Trophoblast cell (in vitro differentiated cells and primary cell): ENCODE measurements at regions not wholly inside any gene's neighbourhood (a gene's known extent, or its start where the extent isn't known, plus 50 kb on each side); places are given as distances from the start of the nearest gene placed in this dataset.

Experiments
- DNase-seq, 2 donors: peaks; one replicate each; pipeline ENCODE4 v3.0.0-alpha.2; 2016
- H2AFZ ChIP-seq: 2 replicates; pipeline ENCODE4 v1.6.1; 2013; ENCODE audit warnings: low read length, moderate library complexity, mild to moderate bottlenecking; ENCODE audit not compliant: insufficient read depth, poor library complexity
- H2AK5ac ChIP-seq: 2 replicates; pipeline ENCODE4 v1.6.1; 2013; ENCODE audit warnings: mild to moderate bottlenecking, low read length
- H2BK120ac ChIP-seq: 2 replicates; pipeline ENCODE4 v1.6.1; 2013; ENCODE audit warnings: low read length, mild to moderate bottlenecking, moderate library complexity; ENCODE audit not compliant: insufficient read depth, poor library complexity
- H2BK12ac ChIP-seq: 2 replicates; pipeline ENCODE4 v1.6.1; 2013; ENCODE audit warnings: mild to moderate bottlenecking, low read length, moderate library complexity
- H2BK5ac ChIP-seq: 2 replicates; pipeline ENCODE4 v1.6.1; 2013; ENCODE audit warnings: low read length, low read depth, moderate library complexity, mild to moderate bottlenecking; ENCODE audit not compliant: poor library complexity
- H3K14ac ChIP-seq: 2 replicates; pipeline ENCODE4 v1.6.1; 2013; ENCODE audit warnings: mild to moderate bottlenecking, low read length
- H3K18ac ChIP-seq: 2 replicates; pipeline ENCODE4 v1.6.1; 2013; ENCODE audit warnings: mild to moderate bottlenecking, low read length
- H3K23ac ChIP-seq: 2 replicates; pipeline ENCODE4 v1.6.1; 2013; ENCODE audit warnings: low read length
- H3K27ac ChIP-seq: 2 replicates; pipeline ENCODE4 v1.5.1; 2013; ENCODE audit warnings: low read depth, mild to moderate bottlenecking, inconsistent platforms, low read length, moderate library complexity
- H3K27me3 ChIP-seq: 2 replicates; pipeline ENCODE4 v1.6.1; 2013; ENCODE audit warnings: inconsistent platforms, mild to moderate bottlenecking, low read length, moderate library complexity; ENCODE audit not compliant: insufficient read depth
- H3K36me3 ChIP-seq, 2 experiments: 1 replicate in 1 of 2; 2 replicates in 1 of 2; pipeline ENCODE4 v1.6.1; 2013; ENCODE audit warnings: low read length in 2 of 2, mild to moderate bottlenecking in 2 of 2, moderate library complexity in 1 of 2; ENCODE audit not compliant: insufficient read depth in 2 of 2, control insufficient read depth in 1 of 2
- H3K4ac ChIP-seq: 2 replicates; pipeline ENCODE4 v1.6.1; 2013; ENCODE audit warnings: low read depth, mild to moderate bottlenecking, low read length, moderate library complexity
- H3K4me1 ChIP-seq, 2 experiments: 1 replicate in 1 of 2; 2 replicates in 1 of 2; pipeline ENCODE4 v1.6.1; 2013; ENCODE audit warnings: low read length in 2 of 2, mild to moderate bottlenecking in 2 of 2, moderate library complexity in 1 of 2; ENCODE audit not compliant: insufficient read depth in 2 of 2, control insufficient read depth in 1 of 2
- H3K4me2 ChIP-seq: 2 replicates; pipeline ENCODE4 v1.6.1; 2013; ENCODE audit warnings: inconsistent platforms, mild to moderate bottlenecking, low read length, moderate library complexity
- H3K4me3 ChIP-seq: 2 replicates; pipeline ENCODE4 v1.5.1; 2013; ENCODE audit warnings: mild to moderate bottlenecking, low read depth, low read length, inconsistent platforms
- H3K79me1 ChIP-seq: one replicate; pipeline ENCODE4 v1.6.1; 2013; ENCODE audit warnings: low read length
- H3K79me2 ChIP-seq: 2 replicates; pipeline ENCODE4 v1.6.1; 2013; ENCODE audit warnings: low read length, mild to moderate bottlenecking; ENCODE audit not compliant: control insufficient read depth, insufficient read depth, poor library complexity
- H3K9ac ChIP-seq: 2 replicates; pipeline ENCODE4 v1.6.1; 2013; ENCODE audit warnings: mild to moderate bottlenecking, low read length
- H3K9me3 ChIP-seq: 2 replicates; pipeline ENCODE4 v1.6.1; 2013; ENCODE audit warnings: low read depth, mild to moderate bottlenecking, control low read depth, inconsistent platforms, low read length; ENCODE audit not compliant: insufficient read depth
- H4K12ac ChIP-seq: 2 replicates; pipeline ENCODE4 v1.6.1; 2013; ENCODE audit warnings: low read depth, mild to moderate bottlenecking, low read length, moderate library complexity
- H4K8ac ChIP-seq: 2 replicates; pipeline ENCODE4 v1.6.1; 2013; ENCODE audit warnings: low read depth, mild to moderate bottlenecking, low read length, moderate library complexity
- H4K91ac ChIP-seq: one replicate; pipeline ENCODE4 v1.6.1; 2013; ENCODE audit warnings: low read depth, mild to moderate bottlenecking, low read length, moderate library complexity
- WGBS: extraction: QIAGEN DNeasy Blood & Tissue Kit; methylation state at CpG from one replicate; pipeline ENCODE4 v1.1.7; 2013; ENCODE audit warnings: missing lambda C conversion rate; ENCODE audit not compliant: insufficient read length, insufficient coverage; ENCODE audit errors: extremely low coverage; 5-methylcytosine and 5-hydroxymethylcytosine counted together

GRCh38 chr2:225742487-225742886, 343.0 kb downstream of the NYAP2 start:
- no peak overlapping the region for H4K12ac ChIP-seq
- no peak overlapping the region for H4K91ac ChIP-seq
- H3K4ac ChIP-seq, result no peak overlapping the region
- H2BK120ac ChIP-seq, result no peak overlapping the region
- no peaks in the 10 kb centered on the region for H3K79me2 ChIP-seq
- H3K79me1 ChIP-seq, result no peaks in the 10 kb centered on the region
- no peaks in the 10 kb centered on the region for H3K27me3 ChIP-seq
- no peaks in the 10 kb centered on the region for H3K36me3 ChIP-seq
- no peak overlapping the region for H3K4me2 ChIP-seq
- no peak overlapping the region for H3K14ac ChIP-seq
- no peaks in the 10 kb centered on the region for H3K4me1 ChIP-seq
- DNase-seq, result no peak
- H3K4me3 ChIP-seq, result no peak overlapping the region
- no peak overlapping the region for H2AK5ac ChIP-seq
- peaks cover 2% of the 10 kb centered on the region for H3K9me3 ChIP-seq
- H2AFZ ChIP-seq, result no peak overlapping the region
- H3K9ac ChIP-seq, result no peak overlapping the region
- no peak overlapping the region for H3K23ac ChIP-seq
- no peak overlapping the region for H2BK5ac ChIP-seq
- no peak overlapping the region for H3K27ac ChIP-seq
- no peak overlapping the region for H2BK12ac ChIP-seq
- no peak overlapping the region for H4K8ac ChIP-seq
- no peak overlapping the region for H3K18ac ChIP-seq
- no CpG with 5 or more reads among the region's 2 CpGs for WGBS

GRCh38 chr2:225740086-225740485, 340.6 kb downstream of the NYAP2 start:
- Histone ChIP-seq H3K4me1 (no peaks in the 10 kb centered on the region), H3K14ac (no peak overlapping the region), H3K18ac (no peak overlapping the region), H4K91ac (no peak overlapping the region), H3K4ac (no peak overlapping the region), H3K9me3 (peaks cover 2% of the 10 kb centered on the region), H3K36me3 (no peaks in the 10 kb centered on the region), H3K27me3 (no peaks in the 10 kb centered on the region), H3K9ac (no peak overlapping the region), H2AK5ac (no peak overlapping the region), H3K79me2 (no peaks in the 10 kb centered on the region), H4K8ac (no peak overlapping the region), H3K4me2 (no peak overlapping the region), H3K27ac (no peak overlapping the region), H2BK120ac (no peak overlapping the region), H2AFZ (no peak overlapping the region), H4K12ac (no peak overlapping the region), H2BK5ac (no peak overlapping the region), H3K79me1 (no peaks in the 10 kb centered on the region), H3K4me3 (no peak overlapping the region), H2BK12ac (no peak overlapping the region), H3K23ac (no peak overlapping the region)
- no peak for DNase-seq
- WGBS, result no CpG with 5 or more reads among the region's 3 CpGs

GRCh38 chr2:225739328-225739727, 339.8 kb downstream of the NYAP2 start:
- H2BK12ac ChIP-seq, result no peak overlapping the region
- H3K4me1 ChIP-seq, result no peaks in the 10 kb centered on the region
- no peak overlapping the region for H2AFZ ChIP-seq
- H2BK5ac ChIP-seq, result no peak overlapping the region
- no peaks in the 10 kb centered on the region for H3K27me3 ChIP-seq
- no CpG with 5 or more reads among the region's 2 CpGs for WGBS
- H3K9ac ChIP-seq, result no peak overlapping the region
- H3K4ac ChIP-seq, result no peak overlapping the region
- H3K27ac ChIP-seq, result no peak overlapping the region
- DNase-seq, result no peak
- H3K23ac ChIP-seq, result no peak overlapping the region
- H3K79me2 ChIP-seq, result no peaks in the 10 kb centered on the region
- no peak overlapping the region for H3K4me2 ChIP-seq
- H3K14ac ChIP-seq, result no peak overlapping the region
- H2BK120ac ChIP-seq, result no peak overlapping the region
- no peaks in the 10 kb centered on the region for H3K9me3 ChIP-seq
- H3K4me3 ChIP-seq, result no peak overlapping the region
- H3K18ac ChIP-seq, result no peak overlapping the region
- H2AK5ac ChIP-seq, result no peak overlapping the region
- no peak overlapping the region for H4K91ac ChIP-seq
- H4K12ac ChIP-seq, result no peak overlapping the region
- H3K36me3 ChIP-seq, result no peaks in the 10 kb centered on the region
- no peak overlapping the region for H4K8ac ChIP-seq
- H3K79me1 ChIP-seq, result no peaks in the 10 kb centered on the region

GRCh38 chr2:225738735-225739134, 339.2 kb downstream of the NYAP2 start:
- Histone ChIP-seq H3K4me3 (no peak overlapping the region), H2BK120ac (no peak overlapping the region), H3K4me2 (no peak overlapping the region), H3K79me1 (no peaks in the 10 kb centered on the region), H2AFZ (no peak overlapping the region), H2BK12ac (no peak overlapping the region), H3K23ac (no peak overlapping the region), H3K9ac (no peak overlapping the region), H3K79me2 (no peaks in the 10 kb centered on the region), H3K4me1 (no peaks in the 10 kb centered on the region), H2AK5ac (no peak overlapping the region), H3K4ac (no peak overlapping the region), H4K8ac (no peak overlapping the region), H3K27me3 (no peaks in the 10 kb centered on the region), H3K18ac (no peak overlapping the region), H3K36me3 (no peaks in the 10 kb centered on the region), H2BK5ac (no peak overlapping the region), H3K27ac (no peak overlapping the region), H4K91ac (no peak overlapping the region), H3K14ac (no peak overlapping the region), H4K12ac (no peak overlapping the region), H3K9me3 (no peaks in the 10 kb centered on the region)
- no CpG with 5 or more reads among the region's 1 CpG for WGBS
- no peak for DNase-seq
